Keratinocyte (primary cell): ENCODE measurements at regions not wholly inside any gene's neighbourhood (a gene's known extent, or its start where the extent isn't known, plus 50 kb on each side); places are given as distances from the start of the nearest gene placed in this dataset.

Source experiments
- DNase-seq: peaks from one replicate; pipeline ENCODE4 v3.0.0-alpha.2; 2011; ENCODE audit warnings: low read depth, missing footprints, low spot score
- FAIRE-seq: peaks from 2 replicates; lab custom pipeline; 2011; peaks lifted over from hg19 to GRCh38; lab: Jason Lieb, UNC
- H2AFZ ChIP-seq: 2 replicates; pipeline ENCODE4 v1.6.0; 2012; ENCODE audit warnings: low read length, control low read depth, inconsistent platforms; ENCODE audit not compliant: control insufficient read depth
- H3K27ac ChIP-seq: 2 replicates; pipeline ENCODE4 v1.5.1; 2011; ENCODE audit warnings: low read length; ENCODE audit not compliant: control insufficient read depth, insufficient read depth
- H3K27me3 ChIP-seq: 3 replicates; pipeline ENCODE4 v1.6.0; 2011; ENCODE audit warnings: low read length; ENCODE audit not compliant: control insufficient read depth, insufficient read depth; ENCODE audit errors: extremely low read depth
- H3K36me3 ChIP-seq, 2 experiments: 2 replicates in 1 of 2; 3 replicates in 1 of 2; pipeline ENCODE4 v1.5.1; 2011; ENCODE audit warnings: low read length in 2 of 2, mild to moderate bottlenecking in 1 of 2; ENCODE audit not compliant: control insufficient read depth in 2 of 2, insufficient read depth in 2 of 2; ENCODE audit errors: extremely low read depth in 1 of 2
- H3K4me1 ChIP-seq: 3 replicates; pipeline ENCODE4 v1.5.1; 2011; ENCODE audit warnings: low read length; ENCODE audit not compliant: control insufficient read depth, insufficient read depth; ENCODE audit errors: extremely low read depth
- H3K4me2 ChIP-seq: 3 replicates; pipeline ENCODE4 v1.6.0; 2011; ENCODE audit warnings: low read depth, low read length; ENCODE audit not compliant: control insufficient read depth, insufficient read depth; ENCODE audit errors: extremely low read depth
- H3K4me3 ChIP-seq, 3 experiments: fragments of 200-600 bp in 1 of 3; sonication (generic) in 1 of 3; 2 replicates in 2 of 3; 3 replicates in 1 of 3; pipeline ENCODE4 v1.5.1; 2011 to 2016; ENCODE audit warnings: low read length in 3 of 3, mild to moderate bottlenecking in 3 of 3, control low read depth in 2 of 3, inconsistent platforms in 1 of 3, low read depth in 1 of 3, mixed read lengths in 1 of 3, mixed run types in 1 of 3, moderate library complexity in 1 of 3; ENCODE audit not compliant: control insufficient read depth in 2 of 3, insufficient read depth in 2 of 3; ENCODE audit errors: extremely low read depth in 1 of 3
- H3K79me2 ChIP-seq: 2 replicates; pipeline ENCODE4 v1.6.0; 2012; ENCODE audit warnings: low read length; ENCODE audit not compliant: control insufficient read depth, insufficient read depth
- H3K9ac ChIP-seq: 3 replicates; pipeline ENCODE4 v1.6.0; 2011; ENCODE audit warnings: low read length; ENCODE audit not compliant: control insufficient read depth, insufficient read depth; ENCODE audit errors: extremely low read depth
- H3K9me1 ChIP-seq: 3 replicates; pipeline ENCODE4 v1.6.0; 2011; ENCODE audit warnings: low read length; ENCODE audit not compliant: control insufficient read depth, insufficient read depth; ENCODE audit errors: extremely low read depth
- H3K9me3 ChIP-seq: 2 replicates; pipeline ENCODE4 v1.5.1; 2012; ENCODE audit warnings: low read depth, low read length; ENCODE audit not compliant: control insufficient read depth
- H4K20me1 ChIP-seq: 3 replicates; pipeline ENCODE4 v1.6.0; 2011; ENCODE audit warnings: low read length; ENCODE audit not compliant: control insufficient read depth, insufficient read depth; ENCODE audit errors: extremely low read depth
- CTCF ChIP-seq, 3 experiments: IDR thresholded peaks in 1 of 3; conservative IDR thresholded peaks in 1 of 3; optimal IDR thresholded peaks in 1 of 3; 2 replicates in 2 of 3; 3 replicates in 1 of 3; pipeline versions ENCODE3 to v1.5.1; 2011; ENCODE audit warnings: low read length in 3 of 3, mild to moderate bottlenecking in 3 of 3, moderate library complexity in 2 of 3, control low read depth in 1 of 3, inconsistent platforms in 1 of 3; ENCODE audit not compliant: insufficient read depth in 2 of 3; ENCODE audit errors: extremely low read depth in 1 of 3
- EZH2 ChIP-seq: IDR thresholded peaks from one replicate; pipeline ENCODE4 v1.6.1; 2012; ENCODE audit warnings: inconsistent platforms, mild to moderate bottlenecking, low read length, moderate library complexity
- dilution Hi-C: fragments of 300-500 bp; cut with MboI; formaldehyde crosslinking; loops from one replicate; pipeline ENCODE4 v1.7.0; 2020; ENCODE audit warnings: low sequenced_read_pairs; ENCODE audit not compliant: extremely low pct_ligation_motif_present

GRCh38 chr4:188911199-188911598 is 772.0 kb downstream of the TRIML1 start:
- FAIRE-seq (no peak), DNase-seq (no peak)
- H3K4me1 ChIP-seq, result no peaks in the 10 kb centered on the region
- H3K27me3 ChIP-seq, result no peaks in the 10 kb centered on the region
- H3K4me2 ChIP-seq, result no peak overlapping the region
- H3K79me2 ChIP-seq, result no peaks in the 10 kb centered on the region
- H4K20me1 ChIP-seq, result no peaks in the 10 kb centered on the region
- H3K9me1 ChIP-seq, result no peaks in the 10 kb centered on the region
- no peak overlapping the region for H2AFZ ChIP-seq
- H3K27ac ChIP-seq, result no peak overlapping the region
- H3K9me3 ChIP-seq, result no peaks in the 10 kb centered on the region
- no peaks in the 10 kb centered on the region for H3K36me3 ChIP-seq
- no peak overlapping the region for H3K9ac ChIP-seq
- dilution Hi-C loops, result no loop called here
- TF ChIP-seq CTCF (optimal IDR thresholded peaks at IDR 0.05 in 1 of 3, IDR thresholded peaks at IDR 0.05 in 1 of 3, conservative IDR thresholded peaks at IDR 0.05 in 1 of 3; ENCODE audit: extremely low read depth in 1 of 3, insufficient read depth in 2 of 3, low read length in 3 of 3), result no peak
- no peak for TF ChIP-seq EZH2
- no peak overlapping the region for H3K4me3 ChIP-seq

GRCh38 chr4:188911707-188912106 is 772.5 kb downstream of the TRIML1 start:
- H3K4me2 ChIP-seq, result no peak overlapping the region
- H3K27me3 ChIP-seq, result no peaks in the 10 kb centered on the region
- TF ChIP-seq CTCF (optimal IDR thresholded peaks at IDR 0.05 in 1 of 3, IDR thresholded peaks at IDR 0.05 in 1 of 3, conservative IDR thresholded peaks at IDR 0.05 in 1 of 3; ENCODE audit: extremely low read depth in 1 of 3, insufficient read depth in 2 of 3, low read length in 3 of 3), result no peak
- TF ChIP-seq EZH2, result no peak
- no peak overlapping the region for H3K27ac ChIP-seq
- H3K36me3 ChIP-seq, result no peaks in the 10 kb centered on the region
- no peaks in the 10 kb centered on the region for H3K9me1 ChIP-seq
- no peaks in the 10 kb centered on the region for H4K20me1 ChIP-seq
- no peak overlapping the region for H3K9ac ChIP-seq
- DNase-seq (no peak), FAIRE-seq (no peak)
- H2AFZ ChIP-seq, result no peak overlapping the region
- H3K4me1 ChIP-seq, result no peaks in the 10 kb centered on the region
- H3K9me3 ChIP-seq, result no peaks in the 10 kb centered on the region
- H3K79me2 ChIP-seq, result no peaks in the 10 kb centered on the region
- H3K4me3 ChIP-seq, result no peak overlapping the region
- dilution Hi-C loops, result no loop called here
